ENCODE measurements at regions not wholly inside any gene's neighbourhood (a gene's known extent, or its start where the extent isn't known, plus 50 kb on each side); places are given as distances from the start of the nearest gene placed in this dataset.

- H3K9me2 ChIP-seq (ENCODE audit: insufficient read depth, low read length): no peaks in the 10 kb centered on the region
- no peak overlapping the region for H3K27ac ChIP-seq (ENCODE audit: low read length)
- H3K9me3 ChIP-seq (ENCODE audit: low read length): no peaks in the 10 kb centered on the region
- no peaks in the 10 kb centered on the region for H3K27me3 ChIP-seq (ENCODE audit: insufficient read depth, low read depth, low read length)
- no peak overlapping the region for H2AFZ ChIP-seq (ENCODE audit: low read depth, low read length)
- no peak overlapping the region for H3K4me2 ChIP-seq (ENCODE audit: low read length)
- H4K20me1 ChIP-seq (ENCODE audit: insufficient read depth): no peaks in the 10 kb centered on the region
- no peaks in the 10 kb centered on the region for H3K79me2 ChIP-seq (replicated peaks; ENCODE audit: insufficient read depth, low read length)
- no peaks in the 10 kb centered on the region for H3F3A ChIP-seq (ENCODE audit: insufficient read depth, low read length, poor library complexity, severe bottlenecking)
- H3K9ac ChIP-seq (ENCODE audit: low read length): no peak overlapping the region
- H3K36me3 ChIP-seq (ENCODE audit: insufficient read depth, low read length): no peaks in the 10 kb centered on the region
- no peak for TF ChIP-seq CTCF (IDR thresholded peaks at IDR 0.05; ENCODE audit: poor library complexity, severe bottlenecking)
- H3K4me3 ChIP-seq (ENCODE audit: low read length): no peak overlapping the region
Observed at GRCh38 chr3:23682646-23683045, 123.1 kb upstream of the UBE2E1 start.

DNA sequence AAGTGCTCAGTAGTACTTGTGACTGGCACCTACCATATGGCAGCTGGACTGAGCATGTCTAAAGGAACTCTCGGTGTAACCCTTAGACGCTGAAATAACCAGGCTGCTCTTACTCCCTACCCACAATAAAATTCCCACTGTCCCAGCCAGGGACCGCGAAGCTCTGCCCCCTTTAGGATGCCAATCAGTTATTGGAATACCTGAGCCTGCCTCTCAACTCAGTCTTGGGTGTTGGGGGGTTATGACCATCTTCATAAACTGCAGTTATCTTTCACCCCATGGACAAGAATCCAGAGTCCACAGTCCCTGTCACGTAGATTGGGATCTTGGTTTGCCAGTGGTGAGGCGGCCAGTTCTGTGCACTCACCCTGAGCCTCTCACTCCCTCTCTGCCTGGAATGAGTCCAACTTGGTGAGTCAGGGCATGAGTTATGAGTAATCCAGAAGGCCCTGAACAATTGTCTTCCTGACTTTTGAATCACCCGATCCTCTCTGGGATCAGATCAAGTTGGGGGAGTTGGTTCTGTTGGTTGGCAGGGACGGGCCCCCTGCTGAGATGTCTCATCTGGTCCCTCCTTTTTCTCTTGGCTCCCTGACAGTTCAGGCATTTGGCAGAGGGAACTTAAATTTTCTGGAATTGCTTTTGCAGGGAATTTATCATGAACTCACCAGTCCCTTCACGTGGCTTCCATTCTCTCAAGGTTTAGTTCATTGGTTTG is 120.1 kb upstream of the UBE2E1 start:
- no peaks in the 10 kb centered on the region for H4K20me1 ChIP-seq (ENCODE audit: insufficient read depth)
- no peak overlapping the region for H3K4me3 ChIP-seq (ENCODE audit: low read length)
- H3K27me3 ChIP-seq (ENCODE audit: insufficient read depth, low read depth, low read length): no peaks in the 10 kb centered on the region
- H3K4me2 ChIP-seq (ENCODE audit: low read length): no peak overlapping the region
- H3K36me3 ChIP-seq (ENCODE audit: insufficient read depth, low read length): no peaks in the 10 kb centered on the region
- no peak overlapping the region for H2AFZ ChIP-seq (ENCODE audit: low read depth, low read length)
- H3F3A ChIP-seq (ENCODE audit: insufficient read depth, low read length, poor library complexity, severe bottlenecking): no peaks in the 10 kb centered on the region
- no peaks in the 10 kb centered on the region for H3K9me3 ChIP-seq (ENCODE audit: low read length)
- no peak overlapping the region for H3K27ac ChIP-seq (ENCODE audit: low read length)
- no peak for TF ChIP-seq POLR2AphosphoS5 (IDR thresholded peaks at IDR 0.05)
- no peak for TF ChIP-seq SMC3 (conservative IDR thresholded peaks at IDR 0.05; ENCODE audit: poor library complexity)
- no peak for TF ChIP-seq TAF1 (IDR thresholded peaks at IDR 0.05; ENCODE audit: low read depth)
- TF ChIP-seq, protein P1, sequence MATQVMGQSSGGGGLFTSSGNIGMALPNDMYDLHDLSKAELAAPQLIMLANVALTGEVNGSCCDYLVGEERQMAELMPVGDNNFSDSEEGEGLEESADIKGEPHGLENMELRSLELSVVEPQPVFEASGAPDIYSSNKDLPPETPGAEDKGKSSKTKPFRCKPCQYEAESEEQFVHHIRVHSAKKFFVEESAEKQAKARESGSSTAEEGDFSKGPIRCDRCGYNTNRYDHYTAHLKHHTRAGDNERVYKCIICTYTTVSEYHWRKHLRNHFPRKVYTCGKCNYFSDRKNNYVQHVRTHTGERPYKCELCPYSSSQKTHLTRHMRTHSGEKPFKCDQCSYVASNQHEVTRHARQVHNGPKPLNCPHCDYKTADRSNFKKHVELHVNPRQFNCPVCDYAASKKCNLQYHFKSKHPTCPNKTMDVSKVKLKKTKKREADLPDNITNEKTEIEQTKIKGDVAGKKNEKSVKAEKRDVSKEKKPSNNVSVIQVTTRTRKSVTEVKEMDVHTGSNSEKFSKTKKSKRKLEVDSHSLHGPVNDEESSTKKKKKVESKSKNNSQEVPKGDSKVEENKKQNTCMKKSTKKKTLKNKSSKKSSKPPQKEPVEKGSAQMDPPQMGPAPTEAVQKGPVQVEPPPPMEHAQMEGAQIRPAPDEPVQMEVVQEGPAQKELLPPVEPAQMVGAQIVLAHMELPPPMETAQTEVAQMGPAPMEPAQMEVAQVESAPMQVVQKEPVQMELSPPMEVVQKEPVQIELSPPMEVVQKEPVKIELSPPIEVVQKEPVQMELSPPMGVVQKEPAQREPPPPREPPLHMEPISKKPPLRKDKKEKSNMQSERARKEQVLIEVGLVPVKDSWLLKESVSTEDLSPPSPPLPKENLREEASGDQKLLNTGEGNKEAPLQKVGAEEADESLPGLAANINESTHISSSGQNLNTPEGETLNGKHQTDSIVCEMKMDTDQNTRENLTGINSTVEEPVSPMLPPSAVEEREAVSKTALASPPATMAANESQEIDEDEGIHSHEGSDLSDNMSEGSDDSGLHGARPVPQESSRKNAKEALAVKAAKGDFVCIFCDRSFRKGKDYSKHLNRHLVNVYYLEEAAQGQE (IDR thresholded peaks at IDR 0.05; ENCODE audit: borderline replicate concordance): no peak
- TF ChIP-seq CTCF (IDR thresholded peaks at IDR 0.05; ENCODE audit: poor library complexity, severe bottlenecking): no peak
- no peak for TF ChIP-seq EZH2 (IDR thresholded peaks at IDR 0.05; ENCODE audit: borderline replicate concordance, insufficient read depth, low read length, poor library complexity, severe bottlenecking)
- TF ChIP-seq RAD21 (conservative IDR thresholded peaks at IDR 0.05): no peak
- no peak for TF ChIP-seq EP300 (conservative IDR thresholded peaks at IDR 0.05; ENCODE audit: poor library complexity, severe bottlenecking)
- TF ChIP-seq MXI1 (conservative IDR thresholded peaks at IDR 0.05; ENCODE audit: poor library complexity, severe bottlenecking): no peak
- H3K79me2 ChIP-seq (replicated peaks; ENCODE audit: insufficient read depth, low read length): no peaks in the 10 kb centered on the region
- no peak overlapping the region for H3K9ac ChIP-seq (ENCODE audit: low read length)
- H3K9me2 ChIP-seq (ENCODE audit: insufficient read depth, low read length): no peaks in the 10 kb centered on the region

Measured in neural cell (in vitro differentiated cells).